Testis (tissue), 2 donors: ENCODE measurements at regions not wholly inside any gene's neighbourhood (a gene's known extent, or its start where the extent isn't known, plus 50 kb on each side); places are given as distances from the start of the nearest gene placed in this dataset.

Source experiments
- DNase-seq: peaks from one replicate; pipeline ENCODE4 v3.0.0-alpha.2; 2019
- H3K27ac ChIP-seq, 2 donors: fragments of 200-600 bp; sonication (generic); one replicate each; pipeline ENCODE4 v1.5.1; 2019
- H3K27me3 ChIP-seq: fragments of 200-600 bp; sonication (generic); one replicate; pipeline ENCODE4 v1.5.1; 2019
- H3K36me3 ChIP-seq: fragments of 200-600 bp; sonication (generic); one replicate; pipeline ENCODE4 v1.5.1; 2017; ENCODE audit warnings: low read depth; ENCODE audit errors: missing control alignments
- H3K4me1 ChIP-seq: fragments of 200-600 bp; sonication (generic); one replicate; pipeline ENCODE4 v1.5.1; 2019
- H3K4me3 ChIP-seq, 2 donors: fragments of 200-600 bp; sonication (generic); one replicate each; pipeline ENCODE4 v1.5.1; 2017 to 2019
- H3K9me3 ChIP-seq: fragments of 200-600 bp; sonication (generic); one replicate; pipeline ENCODE4 v1.5.1; 2017
- CTCF ChIP-seq, 3 experiments: fragments of 450-650 bp in 2 of 3; fragments of 200-600 bp in 1 of 3; sonication (generic) in 1 of 3; IDR thresholded peaks; one replicate each; pipeline ENCODE4 v1.5.1; 2016 to 2019; ENCODE audit warnings: antibody characterized with exemption in 3 of 3, mild to moderate bottlenecking in 2 of 3, moderate library complexity in 1 of 3
- POLR2A ChIP-seq: fragments of 450-650 bp; IDR thresholded peaks from one replicate; pipeline ENCODE4 v1.6.1; 2017; ENCODE audit warnings: antibody characterized with exemption, mild to moderate bottlenecking, moderate library complexity
- WGBS, 2 donors: methylation state at CpG; one replicate each; pipeline ENCODE4 v1.1.5; 2018; 5-methylcytosine and 5-hydroxymethylcytosine counted together
- intact Hi-C: fragments of 100-400 bp; cut with DNase I; formaldehyde crosslinking; loops from one replicate; pipeline ENCODE4 v1.15.1; 2023; ENCODE audit warnings: low total_unique reads

- no peak for DNase-seq
- intact Hi-C loops = no loop called here
- H3K27ac ChIP-seq = no peak overlapping the region
- H3K4me3 ChIP-seq = no peak overlapping the region
- TF ChIP-seq POLR2A = no peak
- TF ChIP-seq CTCF (IDR thresholded peaks at IDR 0.05) = no peak
- no peaks in the 10 kb centered on the region for H3K4me1 ChIP-seq
- no peaks in the 10 kb centered on the region for H3K36me3 ChIP-seq
- H3K9me3 ChIP-seq = no peaks in the 10 kb centered on the region
- no peaks in the 10 kb centered on the region for H3K27me3 ChIP-seq
- WGBS, 2 donors = 73 to 76% methylated on average over 3 of the region's 3 CpGs
Observed at GRCh38 chr15:53114960-53115359, 324.8 kb upstream of the ONECUT1 start.

- no peaks in the 10 kb centered on the region for H3K4me1 ChIP-seq
- DNase-seq = no peak
- intact Hi-C loops = no loop called here
- TF ChIP-seq POLR2A (no peak), CTCF (IDR thresholded peaks at IDR 0.05) (no peak)
- H3K4me3 ChIP-seq = no peak overlapping the region
- H3K36me3 ChIP-seq = no peaks in the 10 kb centered on the region
- no peaks in the 10 kb centered on the region for H3K27me3 ChIP-seq
- no peaks in the 10 kb centered on the region for H3K9me3 ChIP-seq
- no peak overlapping the region for H3K27ac ChIP-seq
- WGBS, 2 donors = 54 to 68% methylated on average over 4 of the region's 4 CpGs
Observed at GRCh38 chr15:53110999-53111398, 320.9 kb upstream of the ONECUT1 start.

DNA sequence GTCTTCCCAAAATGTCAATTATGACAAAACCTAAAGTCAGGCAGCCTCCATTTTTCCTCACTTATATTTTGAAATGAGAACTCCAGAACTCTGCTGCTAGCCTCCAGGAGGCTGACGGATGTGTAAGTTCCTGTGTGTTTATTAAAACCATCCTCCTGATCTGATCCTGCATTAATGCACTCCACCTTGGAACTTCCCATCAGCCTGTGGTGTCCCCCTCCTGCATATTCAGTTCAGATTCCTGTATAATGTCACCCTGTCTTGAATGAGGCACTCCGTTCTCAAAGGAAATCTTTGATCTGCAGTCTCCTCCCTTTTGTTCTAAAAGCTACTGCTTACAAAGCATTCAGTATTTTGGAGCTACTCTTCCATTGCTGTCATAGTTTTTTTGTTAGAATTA, 318.2 kb upstream of the ONECUT1 start:
- DNase-seq = no peak
- intact Hi-C loops = no loop called here
- Histone ChIP-seq H3K27me3 (no peaks in the 10 kb centered on the region), H3K36me3 (no peaks in the 10 kb centered on the region), H3K27ac (no peak overlapping the region), H3K4me1 (no peaks in the 10 kb centered on the region), H3K9me3 (no peaks in the 10 kb centered on the region), H3K4me3 (no peak overlapping the region)
- 65 to 71% methylated on average over 2 of the region's 2 CpGs for WGBS, 2 donors
- TF ChIP-seq CTCF (IDR thresholded peaks at IDR 0.05) (no peak), POLR2A (no peak)

DNA sequence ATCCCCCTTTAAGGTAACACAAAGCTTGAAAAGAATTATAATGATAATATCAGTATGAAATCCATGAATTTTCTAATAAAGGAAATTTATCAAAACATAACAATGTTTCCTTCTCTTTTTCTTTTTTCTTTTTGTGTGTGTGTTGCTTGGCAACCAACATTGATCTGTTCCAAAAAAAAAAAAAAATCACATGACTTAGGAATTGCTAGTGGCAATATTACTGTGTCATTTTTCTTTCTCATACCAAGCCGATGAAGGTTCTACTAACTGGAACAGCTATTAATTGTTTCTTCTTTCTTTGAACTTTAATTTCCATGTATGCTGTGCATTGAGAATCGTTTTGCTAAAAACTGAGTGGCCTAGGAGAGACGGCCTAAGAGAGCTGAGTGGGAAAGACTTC, 317.7 kb upstream of the ONECUT1 start:
- DNase-seq = no peak
- intact Hi-C loops = no loop called here
- Histone ChIP-seq H3K36me3 (no peaks in the 10 kb centered on the region), H3K27me3 (no peaks in the 10 kb centered on the region), H3K9me3 (no peaks in the 10 kb centered on the region), H3K4me1 (no peaks in the 10 kb centered on the region), H3K27ac (no peak overlapping the region), H3K4me3 (no peak overlapping the region)
- WGBS, 2 donors = 81 to 85% methylated on average over 3 of the region's 3 CpGs
- TF ChIP-seq CTCF (IDR thresholded peaks at IDR 0.05) (no peak), POLR2A (no peak)

- Histone ChIP-seq H3K4me3 (no peak overlapping the region), H3K4me1 (no peaks in the 10 kb centered on the region), H3K27ac (no peak overlapping the region), H3K27me3 (no peaks in the 10 kb centered on the region), H3K9me3 (no peaks in the 10 kb centered on the region), H3K36me3 (no peaks in the 10 kb centered on the region)
- WGBS, 2 donors = 71 to 80% methylated on average over 7 of the region's 7 CpGs
- no peak for TF ChIP-seq POLR2A
- TF ChIP-seq CTCF (IDR thresholded peaks at IDR 0.05) = no peak
- intact Hi-C loops = no loop called here
- DNase-seq = no peak
Observed at GRCh38 chr15:53106505-53107286, 316.6 kb upstream of the ONECUT1 start.
